ENCODE measurements at regions not wholly inside any gene's neighbourhood (a gene's known extent, or its start where the extent isn't known, plus 50 kb on each side); places are given as distances from the start of the nearest gene placed in this dataset.

- no peak for TF ChIP-seq CTCF (optimal IDR thresholded peaks at IDR 0.05 in 1 of 3, IDR thresholded peaks at IDR 0.05 in 1 of 3, conservative IDR thresholded peaks at IDR 0.05 in 1 of 3; ENCODE audit: extremely low read depth in 1 of 3, insufficient read depth in 2 of 3, low read length in 3 of 3)
- no peak for TF ChIP-seq EZH2 (IDR thresholded peaks at IDR 0.05; ENCODE audit: low read length)
These were observed 256.4 kb downstream of the SS18 start for GRCh38 chr18:25834061-25834460.

All from keratinocyte (primary cell).